ENCODE measurements at regions not wholly inside any gene's neighbourhood (a gene's known extent, or its start where the extent isn't known, plus 50 kb on each side); places are given as distances from the start of the nearest gene placed in this dataset.
"Not testable (repeated sequence)": the region's sequence is repeated elsewhere in the genome, so short reads cannot be mapped to it uniquely, and the experiment has no call there.

DNA sequence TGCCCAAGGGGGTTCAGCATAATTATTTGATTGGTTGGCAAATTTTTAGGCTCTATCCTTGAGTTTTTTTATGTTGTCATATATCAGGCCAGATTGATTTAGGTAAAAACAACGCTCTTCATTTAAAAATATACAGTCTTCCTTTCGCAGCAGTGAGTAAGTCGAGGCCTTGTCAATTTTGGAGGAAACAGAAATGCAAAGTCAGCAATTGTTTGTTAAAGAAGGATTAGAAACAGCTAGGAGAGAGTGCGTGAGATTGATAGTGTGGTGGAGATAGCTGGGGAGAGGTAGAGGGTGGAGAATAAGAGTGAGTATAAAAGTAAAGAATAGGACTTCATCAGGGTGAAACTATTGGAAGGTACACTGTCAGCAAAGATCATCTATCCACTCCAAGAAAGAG, 830.8 kb downstream of the LUZP2 start:
- no peak for DNase-seq

DNA sequence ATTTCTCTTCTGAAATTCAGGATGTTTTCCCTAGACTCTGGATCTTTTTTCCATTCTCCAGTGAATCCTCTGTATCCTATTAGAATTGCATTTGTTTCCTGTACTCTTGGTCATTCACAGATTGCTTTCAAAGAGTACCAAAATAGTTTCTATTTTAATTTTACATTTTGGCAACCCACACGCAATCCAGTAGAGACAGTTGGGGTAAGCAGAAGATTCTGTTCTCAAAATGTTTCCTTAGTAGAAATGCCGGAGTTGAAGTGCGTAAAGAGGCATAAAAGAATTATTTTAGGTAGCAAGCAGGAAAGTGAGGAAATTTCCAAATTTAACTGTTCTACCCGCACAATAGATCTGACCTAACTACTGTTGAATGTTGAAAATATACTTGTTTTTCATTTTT, 842.4 kb downstream of the LUZP2 start:
- DNase-seq: no peak

DNA sequence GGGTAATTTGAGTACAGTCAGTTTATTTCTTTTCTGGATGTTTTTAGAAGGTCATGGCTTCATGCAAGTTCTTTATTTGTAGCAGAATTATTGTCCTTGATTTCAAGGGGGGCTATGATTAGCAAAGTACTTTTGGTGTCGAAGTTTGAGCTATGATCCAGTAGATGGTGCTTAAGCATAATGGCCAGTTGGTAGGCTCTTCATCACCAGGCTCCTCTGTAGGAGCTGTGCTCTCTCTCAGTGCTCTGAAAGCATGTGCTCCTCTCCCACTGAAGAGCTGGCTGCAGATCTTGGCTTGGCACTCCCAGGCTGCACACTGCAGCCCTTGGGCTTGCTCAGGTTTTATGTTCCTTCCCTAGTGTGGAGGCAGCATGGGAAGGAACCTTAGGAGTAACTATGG, 852.7 kb downstream of the LUZP2 start:
- DNase-seq: no peak

DNA sequence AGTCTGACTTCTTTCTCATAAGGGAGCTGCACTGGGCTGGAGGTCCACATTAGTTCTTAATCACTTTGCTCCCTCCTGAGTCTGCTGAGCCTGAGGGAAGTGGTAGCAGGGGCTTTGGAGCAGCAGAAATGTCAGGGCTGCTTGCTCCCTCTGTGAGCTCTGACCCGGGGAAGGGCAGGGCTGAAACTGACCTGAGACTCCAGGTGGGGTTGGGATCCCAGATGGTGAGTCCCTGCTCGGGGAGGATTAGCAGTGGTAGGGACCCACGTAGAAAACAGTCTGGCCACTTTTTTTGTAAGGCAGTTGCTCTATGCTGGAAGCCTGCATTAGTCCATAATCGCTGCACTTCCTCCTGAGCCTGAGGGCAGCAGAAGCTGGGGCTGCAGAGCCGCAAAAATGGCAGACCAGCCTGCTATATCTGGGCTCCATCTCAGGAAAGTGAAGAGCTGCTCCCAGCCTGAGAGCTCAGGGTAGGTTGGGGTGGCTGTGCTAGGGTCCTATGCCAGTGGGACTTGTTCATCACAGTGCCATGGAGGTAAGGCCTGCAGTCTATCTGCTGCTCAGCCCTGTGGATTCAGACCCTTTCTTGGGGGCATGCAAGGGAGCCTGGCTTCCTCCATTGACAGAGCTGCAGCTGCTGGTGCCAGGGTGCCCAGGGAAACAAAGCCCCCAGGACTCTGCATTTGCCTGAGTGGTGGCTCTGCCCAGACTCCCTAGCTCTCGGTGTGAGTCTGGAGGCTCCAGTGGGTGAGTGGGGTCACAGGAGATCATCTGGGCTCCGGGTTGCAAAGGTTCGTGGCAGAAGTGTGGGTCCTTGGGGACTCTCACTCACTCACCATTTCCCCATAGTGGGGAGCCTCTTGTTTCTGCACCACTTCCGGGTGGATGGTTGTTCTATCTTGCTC, 854.3 kb downstream of the LUZP2 start:
- no peak for DNase-seq

DNA sequence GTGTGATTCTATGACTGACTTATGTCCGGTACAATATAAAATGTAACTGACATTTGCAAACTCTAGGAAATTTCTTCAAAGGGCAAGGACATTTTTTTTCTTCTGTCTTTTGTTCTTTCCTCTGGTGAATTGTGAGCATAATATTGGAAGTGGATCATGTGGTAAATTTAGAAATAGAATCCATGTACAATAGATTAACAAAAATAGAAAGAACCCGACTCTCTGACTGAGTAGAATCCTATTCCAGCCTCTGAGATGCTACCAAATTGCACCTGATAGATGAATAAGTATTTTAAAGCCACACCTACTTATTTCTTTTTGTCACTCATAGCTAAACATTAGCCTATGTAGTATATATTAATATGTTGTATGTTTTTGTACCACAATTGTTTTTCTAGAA, 860.3 kb downstream of the LUZP2 start:
- DNase-seq: no peak

DNA sequence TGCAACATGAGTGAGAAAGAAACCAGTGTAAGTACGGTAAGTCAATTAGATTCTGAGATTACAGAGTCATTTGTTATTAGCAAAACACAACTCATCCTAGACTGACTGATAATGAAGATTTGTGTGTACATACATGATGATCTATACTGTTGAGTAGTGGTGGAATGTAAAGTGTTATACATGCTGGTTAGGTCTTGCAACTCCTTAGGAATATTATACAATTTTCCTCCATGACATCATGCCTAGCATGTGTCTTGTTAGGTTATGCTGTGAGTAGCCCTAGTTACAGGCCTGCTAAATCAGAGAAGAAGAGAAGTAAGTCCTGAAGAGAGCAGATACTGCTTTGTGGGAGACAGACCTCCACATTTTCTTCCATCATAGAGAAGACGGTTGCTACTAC, 880.6 kb downstream of the LUZP2 start:
- no peak for DNase-seq

DNA sequence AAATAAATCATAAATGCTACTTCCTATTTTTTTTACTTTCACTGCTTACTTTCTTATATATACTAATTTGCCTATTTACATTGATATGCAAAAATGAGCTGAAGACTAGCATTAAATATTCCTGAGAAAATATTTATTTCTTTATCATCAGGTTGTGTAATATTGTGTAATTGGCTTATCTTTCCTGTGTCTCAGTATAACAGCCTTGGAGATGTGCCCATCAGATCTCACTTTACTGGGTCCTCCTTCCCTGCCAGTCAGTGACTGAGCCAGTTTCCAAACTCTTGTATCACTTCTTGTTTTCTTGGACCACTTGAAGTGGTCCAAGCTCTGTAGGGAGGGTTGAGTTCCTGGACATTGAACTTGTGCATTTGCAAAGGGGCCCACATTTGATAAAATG, 900.0 kb downstream of the LUZP2 start:
- no peak for DNase-seq

DNA sequence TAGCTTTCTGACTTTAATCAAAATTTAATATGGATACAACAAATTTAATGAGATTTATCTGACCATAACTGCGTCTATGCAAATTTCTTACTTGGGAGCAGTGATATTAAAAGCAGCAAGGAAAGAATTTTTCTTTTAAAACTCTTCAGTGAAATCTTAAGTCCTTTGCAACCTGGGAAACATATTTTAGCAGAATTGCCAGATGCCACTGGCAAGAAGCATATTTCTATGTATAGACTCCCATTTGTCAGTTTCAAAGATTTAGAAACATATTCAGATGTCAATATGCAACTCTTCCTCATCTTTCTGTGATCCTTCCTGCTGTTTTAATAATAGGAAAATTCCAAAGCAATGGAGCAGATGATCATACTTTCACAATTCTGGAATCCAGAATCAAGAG, 911.3 kb downstream of the LUZP2 start:
- no peak for DNase-seq

DNA sequence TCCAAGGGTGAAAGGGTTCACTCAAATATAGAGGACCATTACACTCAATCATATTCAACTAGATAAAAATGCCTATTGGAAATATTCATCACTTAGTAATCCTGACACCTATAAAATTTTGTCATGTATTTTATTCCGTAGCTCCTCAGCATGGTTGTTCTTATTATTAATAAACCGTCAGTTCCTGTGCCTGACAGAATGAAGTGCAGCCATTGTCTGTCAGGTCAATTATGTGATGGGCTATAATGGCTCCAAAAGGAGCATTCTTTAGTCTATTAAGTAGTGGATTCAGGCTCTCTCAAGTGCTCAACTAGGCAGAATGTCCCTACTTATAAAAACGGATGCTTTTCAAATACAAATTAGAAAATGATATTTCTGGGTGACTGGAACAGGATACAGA, 916.1 kb upstream of the ANO3 start:
- no peak for DNase-seq

DNA sequence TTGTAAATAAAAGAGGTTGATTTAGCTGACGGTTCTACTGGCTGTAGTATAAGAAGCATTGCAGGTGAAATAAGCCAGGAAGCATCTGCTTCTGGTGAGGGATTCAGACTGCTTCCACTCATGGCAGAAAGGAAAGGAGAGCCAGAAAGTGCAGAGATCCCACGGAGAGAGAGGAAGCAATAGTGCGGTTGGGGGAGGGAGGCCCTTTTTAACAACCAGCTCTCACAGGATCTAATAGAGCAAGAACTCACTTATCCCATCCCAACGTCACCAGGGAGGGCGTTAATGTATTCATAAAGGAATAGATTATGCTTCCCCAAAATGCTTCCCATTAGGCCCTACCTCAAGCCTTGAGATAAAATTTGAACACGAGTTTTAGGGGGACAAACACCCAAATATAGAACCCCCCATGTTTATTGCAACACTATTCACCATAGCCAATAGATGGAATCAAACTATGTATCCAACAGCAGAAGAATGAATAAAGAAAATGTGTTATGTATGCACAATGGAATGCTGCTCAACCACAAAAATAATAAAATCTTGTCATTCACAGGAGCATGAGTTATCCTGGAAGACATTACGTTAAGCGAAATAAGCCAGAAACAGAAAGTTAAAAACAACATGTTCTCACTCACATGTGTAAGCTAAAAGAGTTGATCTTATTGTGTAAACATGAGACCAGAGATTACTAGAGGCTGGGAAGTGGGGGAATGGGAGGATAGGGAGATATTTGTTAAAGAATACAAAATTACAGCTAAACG, 908.3 kb upstream of the ANO3 start:
- DNase-seq: no peak

DNA sequence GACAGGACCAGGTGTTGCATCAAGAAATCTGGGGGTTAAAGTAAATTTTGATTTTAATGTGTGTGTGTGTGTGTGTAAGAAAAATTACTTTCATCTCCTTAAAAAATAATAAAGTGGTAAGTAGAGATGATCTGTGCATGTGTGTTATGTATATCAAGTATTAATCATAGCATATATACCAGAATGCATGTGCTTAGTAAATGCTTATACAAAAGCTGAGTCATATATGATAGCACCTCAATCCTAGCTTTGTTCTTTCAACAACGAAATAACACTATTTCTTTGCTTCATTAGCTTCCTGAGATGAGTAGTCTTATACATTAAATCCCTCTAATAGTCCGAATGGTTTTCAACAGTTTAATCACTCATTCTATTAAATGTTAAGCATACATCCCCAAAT, 899.6 kb upstream of the ANO3 start:
- no peak for DNase-seq

DNA sequence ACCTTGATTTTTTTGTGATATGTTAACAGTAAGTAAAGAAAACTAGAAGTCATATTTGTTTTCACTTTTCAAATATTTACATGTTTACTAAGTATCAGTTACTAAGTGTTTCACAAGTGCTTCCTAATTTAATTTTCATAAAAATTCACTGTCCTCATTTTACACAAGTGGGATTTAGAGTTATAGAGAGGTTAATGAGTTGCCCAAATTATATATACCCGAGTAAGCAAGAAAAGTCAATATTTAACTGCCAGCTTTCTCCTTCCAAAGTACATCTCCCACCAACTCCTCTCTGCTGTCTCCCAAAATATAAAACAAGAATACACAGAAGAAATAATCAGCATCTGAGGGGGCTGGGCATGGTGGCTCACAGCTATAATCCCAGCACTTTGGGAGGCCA, 896.7 kb upstream of the ANO3 start:
- DNase-seq: no peak

DNA sequence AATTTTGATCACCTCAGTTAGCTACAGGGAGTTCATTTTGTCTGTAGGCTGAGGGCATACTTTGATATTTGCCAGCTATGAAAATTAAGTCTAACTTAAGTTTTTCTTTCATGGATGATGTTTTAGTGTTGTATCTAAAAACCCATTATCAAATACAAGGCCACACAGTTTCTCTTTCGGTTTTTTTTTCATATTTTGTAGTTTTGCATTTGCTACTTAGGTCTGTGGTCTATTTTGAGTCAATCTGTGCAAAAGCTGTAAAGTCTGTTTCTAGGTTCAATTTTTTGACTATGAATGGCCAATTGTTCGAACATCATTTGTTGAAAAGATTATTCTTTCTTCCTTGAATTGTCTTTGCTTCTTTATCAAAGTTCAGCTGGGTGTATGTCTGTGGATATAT, 895.6 kb upstream of the ANO3 start:
- no peak for DNase-seq

DNA sequence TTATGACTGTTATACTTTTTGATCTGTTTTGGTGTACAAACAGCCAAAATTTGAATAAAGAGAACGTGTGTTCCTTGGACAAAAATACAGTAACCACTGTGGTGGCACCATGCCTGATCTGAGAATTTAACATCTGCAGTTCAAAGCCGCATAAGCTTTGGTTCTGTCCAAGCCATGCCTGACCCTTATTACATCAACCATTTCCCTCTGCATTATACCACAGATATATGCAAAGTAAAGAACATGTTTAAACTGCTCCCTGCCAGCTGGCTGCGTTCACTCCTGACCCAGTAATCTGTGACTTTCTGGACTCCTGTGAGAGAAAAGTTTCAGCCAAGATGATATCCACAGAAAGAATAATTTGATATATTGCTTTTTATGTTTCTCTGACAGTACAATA, 890.5 kb upstream of the ANO3 start:
- no peak for DNase-seq

DNA sequence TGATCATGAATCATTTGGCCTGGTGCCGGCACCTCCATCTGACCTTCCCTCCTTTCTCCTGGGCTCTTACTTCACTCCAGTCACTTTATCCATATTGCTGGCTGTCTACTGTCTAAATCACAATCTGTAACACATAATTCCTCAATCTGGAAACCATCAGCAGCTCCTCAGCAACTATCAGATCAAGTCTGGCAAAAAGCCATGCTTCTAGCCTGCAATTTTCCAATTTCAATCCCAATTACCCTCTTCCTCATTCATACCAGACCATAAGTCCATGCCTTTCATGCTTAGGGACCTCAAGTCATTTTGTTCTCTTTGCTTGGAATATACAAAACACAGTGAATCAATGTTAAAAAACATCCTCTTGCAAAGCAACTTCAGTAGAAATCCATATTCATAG, 882.8 kb upstream of the ANO3 start:
- DNase-seq: no peak

DNA sequence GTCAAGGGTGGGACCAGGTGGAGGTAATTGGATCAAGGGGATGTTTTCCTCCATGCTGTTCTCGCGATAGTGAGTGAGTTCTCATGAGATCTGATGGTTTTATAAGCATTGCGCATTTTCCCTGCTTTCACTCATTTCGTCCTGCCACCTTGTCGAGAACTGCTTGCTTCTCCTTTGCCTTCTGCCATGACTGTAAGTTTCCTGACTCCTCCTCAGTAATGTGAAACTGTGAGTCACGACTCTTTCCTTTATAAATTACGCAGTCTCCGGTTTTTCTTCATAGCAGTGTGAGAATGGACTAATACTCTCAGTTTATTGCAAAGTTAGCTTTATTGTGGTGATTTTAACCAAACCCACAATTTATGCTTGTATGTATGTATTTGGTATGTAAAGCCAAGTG, 878.5 kb upstream of the ANO3 start:
- DNase-seq: no peak

DNA sequence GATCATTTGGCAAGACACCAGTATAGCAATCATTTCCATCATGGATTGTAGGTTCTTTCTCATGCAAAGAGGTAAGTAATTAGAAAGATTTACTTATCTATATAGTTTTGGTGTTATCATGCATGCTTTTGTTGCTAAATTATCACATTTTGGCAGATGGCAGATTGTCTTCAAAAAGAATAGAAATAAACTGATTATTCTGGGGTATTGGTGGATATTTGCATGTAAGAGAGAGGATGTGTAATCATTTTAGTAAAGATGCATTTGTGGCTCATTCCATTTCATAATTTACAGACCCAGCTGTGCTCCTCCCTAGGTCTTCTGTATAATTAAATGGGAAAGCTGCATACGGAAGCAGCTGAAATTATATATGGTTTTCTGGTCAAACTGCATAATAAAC, 875.7 kb upstream of the ANO3 start:
- DNase-seq: no peak

DNA sequence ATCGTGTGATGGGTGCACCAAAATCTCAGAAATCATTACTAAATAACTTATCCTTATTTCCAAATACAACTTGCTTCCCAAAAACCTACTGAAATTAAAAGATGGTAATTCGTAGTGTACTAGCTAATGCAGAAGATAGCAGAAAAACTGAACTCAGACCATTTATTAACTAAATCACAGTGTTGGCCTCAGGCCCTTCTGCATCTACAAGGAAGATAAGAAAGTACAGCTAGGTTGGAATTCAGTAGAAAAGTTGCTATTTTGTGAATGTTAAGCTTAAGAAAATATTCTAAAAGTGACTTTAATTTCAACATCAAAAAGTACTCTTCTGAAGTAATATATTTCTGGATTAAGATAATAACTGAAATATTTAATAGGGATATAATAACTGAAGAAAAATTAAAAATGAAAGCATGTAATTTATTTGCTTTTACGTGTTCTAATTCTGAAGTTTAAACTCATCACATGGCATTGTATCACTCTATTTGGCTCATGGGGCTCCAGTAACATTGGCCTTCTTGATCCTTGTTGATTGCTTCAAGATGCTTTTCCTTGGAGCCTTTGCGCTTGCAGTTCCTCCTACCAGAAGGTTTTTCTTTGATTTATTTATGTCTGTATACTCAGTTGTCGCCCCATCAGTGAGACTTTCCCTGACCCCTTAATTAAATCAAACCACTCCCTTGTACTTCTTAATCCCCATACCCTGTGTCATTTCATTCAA, 847.9 kb upstream of the ANO3 start:
- no peak for DNase-seq

DNA sequence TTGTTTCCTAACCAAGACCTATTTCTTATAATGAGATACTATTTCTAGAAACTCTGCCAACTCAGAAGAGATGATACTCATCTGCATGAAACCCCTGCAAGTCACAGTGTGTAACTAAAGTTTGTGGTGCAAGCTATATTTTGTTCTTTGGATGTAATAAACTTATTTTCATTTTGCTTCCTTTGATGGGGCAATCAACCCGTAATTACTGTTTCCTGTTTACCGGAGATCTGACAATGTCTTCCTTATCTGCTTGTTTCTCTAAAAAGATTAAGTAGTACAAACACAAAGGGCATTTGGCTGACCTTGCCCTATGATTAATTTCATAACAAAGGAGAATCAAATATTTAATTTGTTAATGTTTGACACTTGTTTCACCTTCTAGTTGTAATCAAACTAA, 846.6 kb upstream of the ANO3 start:
- no peak for DNase-seq

DNA sequence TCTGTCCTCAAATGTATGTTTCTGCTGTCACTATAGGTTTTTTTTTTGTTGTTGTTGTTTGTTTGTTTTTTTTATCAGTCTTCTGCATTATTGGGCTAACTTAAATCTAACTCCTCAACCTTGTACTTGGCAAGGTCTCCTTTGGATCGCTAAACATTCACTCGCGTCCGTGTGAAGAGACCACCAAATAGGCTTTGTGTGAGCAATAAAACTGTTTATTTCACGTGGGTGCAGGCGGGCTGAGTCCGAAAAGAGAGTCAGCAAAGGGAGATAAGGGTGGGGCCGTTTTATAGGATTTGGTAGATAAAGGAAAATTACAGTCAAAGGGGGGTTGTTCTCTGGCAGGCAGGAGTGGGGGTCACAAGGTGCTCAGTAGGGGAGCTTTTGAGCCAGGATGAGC, 845.6 kb upstream of the ANO3 start:
- not testable (repeated sequence) for DNase-seq

DNA sequence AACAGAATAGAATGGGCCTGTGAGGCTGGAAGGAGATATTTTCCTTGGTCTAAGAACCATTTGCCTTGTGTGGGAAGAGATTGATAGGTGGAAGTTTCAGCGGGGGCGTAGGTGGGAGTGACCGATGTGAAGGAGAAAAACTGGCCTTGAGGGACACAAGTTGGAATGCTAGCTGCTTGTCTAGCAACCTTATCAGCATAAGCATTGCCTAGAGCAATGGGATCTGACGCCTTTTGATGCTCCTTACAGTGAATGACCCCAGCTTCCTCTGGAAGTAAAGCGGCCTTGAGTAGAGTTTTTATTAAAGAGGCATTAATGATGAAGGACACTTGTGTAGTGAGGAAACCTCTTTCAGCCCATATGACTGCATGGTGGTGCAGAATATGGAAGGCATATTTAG, 843.8 kb upstream of the ANO3 start:
- not testable (repeated sequence) for DNase-seq

DNA sequence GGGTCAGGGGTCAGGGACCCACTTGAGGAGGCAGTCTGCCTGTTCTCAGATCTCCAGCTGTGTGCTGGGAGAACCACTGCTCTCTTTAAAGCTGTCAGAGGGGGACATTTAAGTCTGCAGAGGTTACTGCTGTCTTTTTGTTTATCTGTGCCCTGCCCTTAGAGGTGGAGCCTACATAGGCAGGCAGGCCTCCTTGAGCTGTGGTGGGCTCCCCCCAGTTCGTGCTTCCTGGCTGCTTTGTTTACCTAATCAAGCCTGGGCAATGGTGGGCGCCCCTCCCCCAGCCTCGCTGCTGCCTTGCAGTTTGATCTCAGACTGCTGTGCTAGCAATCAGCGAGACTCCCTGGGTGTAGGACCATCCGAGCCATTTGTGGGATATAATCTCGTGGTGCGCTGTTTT, 830.5 kb upstream of the ANO3 start:
- DNase-seq: not testable (repeated sequence)

DNA sequence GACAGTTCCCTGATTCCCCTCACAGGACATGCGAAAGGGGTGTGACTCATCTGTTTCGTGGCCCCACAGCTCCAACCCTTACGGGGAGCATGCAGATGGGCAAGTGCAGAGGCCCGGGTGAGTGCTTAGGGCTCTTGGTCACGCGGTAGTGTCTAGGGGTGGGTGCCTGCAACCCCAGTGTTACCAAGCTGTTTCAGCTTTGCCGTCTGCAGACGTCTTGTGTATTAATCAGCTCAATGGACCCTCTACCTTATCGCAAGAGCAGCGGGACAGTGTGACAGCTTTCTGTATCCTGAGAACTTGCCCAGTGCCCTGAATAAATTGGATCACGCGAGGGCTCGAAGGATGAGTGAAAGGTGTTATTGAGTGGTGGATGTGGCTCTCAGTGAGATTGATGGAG, 816.4 kb upstream of the ANO3 start:
- DNase-seq: no peak

Measured in C1 segment of cervical spinal cord (tissue), 14 donors.